ENCODE measurements at regions not wholly inside any gene's neighbourhood (a gene's known extent, or its start where the extent isn't known, plus 50 kb on each side); places are given as distances from the start of the nearest gene placed in this dataset.

- Histone ChIP-seq H3K9me2 (no peaks in the 10 kb centered on the region), H3K9me3 (no peaks in the 10 kb centered on the region), H3K9ac (no peak overlapping the region), H3K4me1 (ENCODE audit: control insufficient read depth in 1 of 2, insufficient read depth in 2 of 2, low read depth in 1 of 2, low read length in 1 of 2) (no peaks in the 10 kb centered on the region; a peak in 1 of 4 replicates), H2AFZ (ENCODE audit: low read depth) (no peak overlapping the region), H3F3A (replicated peaks; ENCODE audit: insufficient read depth) (no peaks in the 10 kb centered on the region), H3K27me3 (ENCODE audit: insufficient read depth) (no peaks in the 10 kb centered on the region), H3K36me3 (replicated peaks in 1 of 2; ENCODE audit: control insufficient read depth in 1 of 2, insufficient read depth in 2 of 2, low read length in 1 of 2) (no peaks in the 10 kb centered on the region), H4K20me1 (ENCODE audit: insufficient read depth) (no peaks in the 10 kb centered on the region), H3K27ac (ENCODE audit: low read depth in 2 of 2, low read length in 1 of 2) (no peak overlapping the region), H3K79me2 (ENCODE audit: insufficient read depth) (no peaks in the 10 kb centered on the region), H3K4me2 (no peak overlapping the region), H3K4me3 (ENCODE audit: low read depth in 2 of 2, low read length in 1 of 2) (no peak overlapping the region)
- no peak for TF ChIP-seq MXI1 (IDR thresholded peaks at IDR 0.05; ENCODE audit: low read depth, low read length)
- TF ChIP-seq YY1 (IDR thresholded peaks at IDR 0.05; ENCODE audit: low read depth), result no peak
- TF ChIP-seq, protein P1, sequence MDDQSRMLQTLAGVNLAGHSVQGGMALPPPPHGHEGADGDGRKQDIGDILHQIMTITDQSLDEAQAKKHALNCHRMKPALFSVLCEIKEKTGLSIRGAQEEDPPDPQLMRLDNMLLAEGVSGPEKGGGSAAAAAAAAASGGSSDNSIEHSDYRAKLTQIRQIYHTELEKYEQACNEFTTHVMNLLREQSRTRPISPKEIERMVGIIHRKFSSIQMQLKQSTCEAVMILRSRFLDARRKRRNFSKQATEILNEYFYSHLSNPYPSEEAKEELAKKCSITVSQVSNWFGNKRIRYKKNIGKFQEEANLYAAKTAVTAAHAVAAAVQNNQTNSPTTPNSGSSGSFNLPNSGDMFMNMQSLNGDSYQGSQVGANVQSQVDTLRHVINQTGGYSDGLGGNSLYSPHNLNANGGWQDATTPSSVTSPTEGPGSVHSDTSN (IDR thresholded peaks at IDR 0.05), result no peak
- TF ChIP-seq GATA2 (CRISPR knock-in tag; IDR thresholded peaks at IDR 0.05), result no peak
- no peak for TF ChIP-seq CHD2 (IDR thresholded peaks at IDR 0.05; ENCODE audit: low read length, partially characterized antibody)
- no peak for TF ChIP-seq MEF2A (IDR thresholded peaks at IDR 0.05; ENCODE audit: borderline replicate concordance, low read depth)
- no peak for TF ChIP-seq NRF1 (IDR thresholded peaks at IDR 0.05; ENCODE audit: low read depth, low read length)
- TF ChIP-seq ZBTB33 (IDR thresholded peaks at IDR 0.05; ENCODE audit: borderline replicate concordance, low read depth), result no peak
- no peak for TF ChIP-seq RXRA (IDR thresholded peaks at IDR 0.05; ENCODE audit: borderline replicate concordance, low read depth)
- TF ChIP-seq FOSL2 (IDR thresholded peaks at IDR 0.05; ENCODE audit: borderline replicate concordance, low read depth), result no peak
- TF ChIP-seq ELF1 (IDR thresholded peaks at IDR 0.05), result no peak
- no peak for TF ChIP-seq TEAD4 (IDR thresholded peaks at IDR 0.05; ENCODE audit: borderline replicate concordance, insufficient read depth)
- TF ChIP-seq, protein P2, sequence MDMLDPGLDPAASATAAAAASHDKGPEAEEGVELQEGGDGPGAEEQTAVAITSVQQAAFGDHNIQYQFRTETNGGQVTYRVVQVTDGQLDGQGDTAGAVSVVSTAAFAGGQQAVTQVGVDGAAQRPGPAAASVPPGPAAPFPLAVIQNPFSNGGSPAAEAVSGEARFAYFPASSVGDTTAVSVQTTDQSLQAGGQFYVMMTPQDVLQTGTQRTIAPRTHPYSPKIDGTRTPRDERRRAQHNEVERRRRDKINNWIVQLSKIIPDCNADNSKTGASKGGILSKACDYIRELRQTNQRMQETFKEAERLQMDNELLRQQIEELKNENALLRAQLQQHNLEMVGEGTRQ (IDR thresholded peaks at IDR 0.05; ENCODE audit: borderline replicate concordance, low read depth, low read length), result no peak
- TF ChIP-seq IRF3 (IDR thresholded peaks at IDR 0.05; ENCODE audit: low read depth, low read length), result no peak
- TF ChIP-seq POLR2AphosphoS5 (IDR thresholded peaks at IDR 0.05; ENCODE audit: low read depth, low read length), result no peak
- no peak for TF ChIP-seq RAD21 (IDR thresholded peaks at IDR 0.05; ENCODE audit: low read length)
- no peak for TF ChIP-seq GABPA (IDR thresholded peaks at IDR 0.05; ENCODE audit: low read depth)
- TF ChIP-seq, protein P3, sequence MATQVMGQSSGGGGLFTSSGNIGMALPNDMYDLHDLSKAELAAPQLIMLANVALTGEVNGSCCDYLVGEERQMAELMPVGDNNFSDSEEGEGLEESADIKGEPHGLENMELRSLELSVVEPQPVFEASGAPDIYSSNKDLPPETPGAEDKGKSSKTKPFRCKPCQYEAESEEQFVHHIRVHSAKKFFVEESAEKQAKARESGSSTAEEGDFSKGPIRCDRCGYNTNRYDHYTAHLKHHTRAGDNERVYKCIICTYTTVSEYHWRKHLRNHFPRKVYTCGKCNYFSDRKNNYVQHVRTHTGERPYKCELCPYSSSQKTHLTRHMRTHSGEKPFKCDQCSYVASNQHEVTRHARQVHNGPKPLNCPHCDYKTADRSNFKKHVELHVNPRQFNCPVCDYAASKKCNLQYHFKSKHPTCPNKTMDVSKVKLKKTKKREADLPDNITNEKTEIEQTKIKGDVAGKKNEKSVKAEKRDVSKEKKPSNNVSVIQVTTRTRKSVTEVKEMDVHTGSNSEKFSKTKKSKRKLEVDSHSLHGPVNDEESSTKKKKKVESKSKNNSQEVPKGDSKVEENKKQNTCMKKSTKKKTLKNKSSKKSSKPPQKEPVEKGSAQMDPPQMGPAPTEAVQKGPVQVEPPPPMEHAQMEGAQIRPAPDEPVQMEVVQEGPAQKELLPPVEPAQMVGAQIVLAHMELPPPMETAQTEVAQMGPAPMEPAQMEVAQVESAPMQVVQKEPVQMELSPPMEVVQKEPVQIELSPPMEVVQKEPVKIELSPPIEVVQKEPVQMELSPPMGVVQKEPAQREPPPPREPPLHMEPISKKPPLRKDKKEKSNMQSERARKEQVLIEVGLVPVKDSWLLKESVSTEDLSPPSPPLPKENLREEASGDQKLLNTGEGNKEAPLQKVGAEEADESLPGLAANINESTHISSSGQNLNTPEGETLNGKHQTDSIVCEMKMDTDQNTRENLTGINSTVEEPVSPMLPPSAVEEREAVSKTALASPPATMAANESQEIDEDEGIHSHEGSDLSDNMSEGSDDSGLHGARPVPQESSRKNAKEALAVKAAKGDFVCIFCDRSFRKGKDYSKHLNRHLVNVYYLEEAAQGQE (IDR thresholded peaks at IDR 0.05; ENCODE audit: low read depth, low read length), result no peak
- ChIA-PET POLR2A (no interaction called here), CTCF (no interaction called here)
- 60% methylated on average over 15 of the region's 15 CpGs for WGBS (ENCODE audit: low lambda C conversion rate)
- DNase-seq, result peak; percentile 10
Observed at GRCh38 chr2:2804528-2804927, 473.5 kb upstream of the MYT1L start.
